Posterior vena cava (tissue), 2 donors: ENCODE measurements at regions not wholly inside any gene's neighbourhood (a gene's known extent, or its start where the extent isn't known, plus 50 kb on each side); places are given as distances from the start of the nearest gene placed in this dataset.
"Not testable (repeated sequence)": the region's sequence is repeated elsewhere in the genome, so short reads cannot be mapped to it uniquely, and the experiment has no call there.

Source experiments
- DNase-seq: peaks from one replicate; pipeline ENCODE4 v3.0.0-alpha.2; 2020; ENCODE audit warnings: low spot score
- intact Hi-C, 2 donors: fragments of 100-400 bp; cut with DNase I; formaldehyde crosslinking; loops; one replicate each; pipeline versions ENCODE4 v1.14.1 to v1.14.2; 2022 to 2023
- donor health status: DM: yes; HTN: yes; CAD: no.
- donor health status: DM: yes; HTN: yes; CAD: no.

GRCh38 chr15:94858920-94859319 is 627.6 kb downstream of the MCTP2 start:
- no peak for DNase-seq
- intact Hi-C loops, result no loop called here

- intact Hi-C loops, result no loop called here
- no peak for DNase-seq
Observed at GRCh38 chr15:94864600-94864999, 633.2 kb downstream of the MCTP2 start.

GRCh38 chr15:94868265-94868664 is 636.9 kb downstream of the MCTP2 start:
- DNase-seq, intact Hi-C loops: not testable (repeated sequence)

- DNase-seq, result no peak
- intact Hi-C loops, result no loop called here
Observed at GRCh38 chr15:94875550-94875949, 644.2 kb downstream of the MCTP2 start.

- no peak for DNase-seq
- intact Hi-C loops, result no loop called here
Observed at GRCh38 chr15:94877833-94878232, 646.5 kb downstream of the MCTP2 start.

GRCh38 chr15:94882071-94882712 is 650.8 kb downstream of the MCTP2 start:
- no peak for DNase-seq
- intact Hi-C loops, result no loop called here

GRCh38 chr15:94887391-94887790 is 656.0 kb downstream of the MCTP2 start:
- intact Hi-C loops, result no loop called here
- no peak for DNase-seq

GRCh38 chr15:94889153-94889552 is 657.8 kb downstream of the MCTP2 start:
- no peak for DNase-seq
- intact Hi-C loops, result no loop called here

GRCh38 chr15:94893091-94893490 is 661.7 kb downstream of the MCTP2 start:
- intact Hi-C loops, result no loop called here
- DNase-seq, result no peak

GRCh38 chr15:94894056-94894455 is 662.7 kb downstream of the MCTP2 start:
- no peak for DNase-seq
- intact Hi-C loops, result no loop called here

- intact Hi-C loops, result no loop called here
- no peak for DNase-seq
Observed at GRCh38 chr15:94909510-94909909, 678.1 kb downstream of the MCTP2 start.

- intact Hi-C loops, result no loop called here
- DNase-seq, result no peak
Observed at GRCh38 chr15:94910166-94910565, 678.8 kb downstream of the MCTP2 start.

GRCh38 chr15:94912760-94913159 is 681.4 kb downstream of the MCTP2 start:
- DNase-seq, result no peak
- intact Hi-C loops, result no loop called here

GRCh38 chr15:94917068-94917467 is 685.7 kb downstream of the MCTP2 start:
- intact Hi-C loops, result no loop called here
- no peak for DNase-seq

GRCh38 chr15:94921936-94922335 is 690.6 kb downstream of the MCTP2 start:
- DNase-seq, result no peak
- intact Hi-C loops, result no loop called here

- intact Hi-C loops, result no loop called here
- DNase-seq, result peak; percentile 81
Observed at GRCh38 chr15:94924057-94924456, 692.7 kb downstream of the MCTP2 start.

- intact Hi-C loops, result no loop called here
- DNase-seq, result peak; percentile 87
Observed at GRCh38 chr15:94924971-94925598, 693.7 kb downstream of the MCTP2 start.

- intact Hi-C loops, result no loop called here
- DNase-seq, result no peak
Observed at GRCh38 chr15:94925680-94926079, 694.3 kb downstream of the MCTP2 start.

GRCh38 chr15:94927003-94927402 is 695.6 kb downstream of the MCTP2 start:
- no peak for DNase-seq
- intact Hi-C loops, result no loop called here

GRCh38 chr15:94929282-94929681 is 697.9 kb downstream of the MCTP2 start:
- DNase-seq, result no peak

GRCh38 chr15:94930441-94930840 is 699.1 kb downstream of the MCTP2 start:
- no peak for DNase-seq
- intact Hi-C loops, result no loop called here

More at GRCh38 chr15:94929282-94929681, 697.9 kb downstream of the MCTP2 start:
- intact Hi-C loops, result no loop called here
